ENCODE measurements at regions not wholly inside any gene's neighbourhood (a gene's known extent, or its start where the extent isn't known, plus 50 kb on each side); places are given as distances from the start of the nearest gene placed in this dataset.

DNA sequence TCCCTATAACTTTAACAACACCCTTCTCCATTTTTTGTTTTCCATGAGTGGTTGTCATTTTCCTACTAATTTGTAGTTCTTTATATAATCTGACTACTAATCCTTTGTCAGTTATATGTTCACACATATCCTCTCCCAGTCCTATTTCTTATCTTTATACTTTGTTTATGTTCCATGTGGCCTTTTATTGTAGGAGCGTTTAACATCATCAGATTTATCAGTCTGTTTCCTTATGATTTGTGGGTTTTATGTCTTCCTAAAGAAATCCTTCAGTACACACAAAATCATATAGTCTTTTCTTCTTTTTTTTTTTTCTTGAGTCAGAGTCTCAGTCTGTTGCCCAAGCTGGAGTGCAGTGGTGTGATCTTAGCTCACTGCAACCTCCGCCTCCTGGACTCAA lies 204.9 kb upstream of the SPRY1 start:
- TF ChIP-seq, protein P1, sequence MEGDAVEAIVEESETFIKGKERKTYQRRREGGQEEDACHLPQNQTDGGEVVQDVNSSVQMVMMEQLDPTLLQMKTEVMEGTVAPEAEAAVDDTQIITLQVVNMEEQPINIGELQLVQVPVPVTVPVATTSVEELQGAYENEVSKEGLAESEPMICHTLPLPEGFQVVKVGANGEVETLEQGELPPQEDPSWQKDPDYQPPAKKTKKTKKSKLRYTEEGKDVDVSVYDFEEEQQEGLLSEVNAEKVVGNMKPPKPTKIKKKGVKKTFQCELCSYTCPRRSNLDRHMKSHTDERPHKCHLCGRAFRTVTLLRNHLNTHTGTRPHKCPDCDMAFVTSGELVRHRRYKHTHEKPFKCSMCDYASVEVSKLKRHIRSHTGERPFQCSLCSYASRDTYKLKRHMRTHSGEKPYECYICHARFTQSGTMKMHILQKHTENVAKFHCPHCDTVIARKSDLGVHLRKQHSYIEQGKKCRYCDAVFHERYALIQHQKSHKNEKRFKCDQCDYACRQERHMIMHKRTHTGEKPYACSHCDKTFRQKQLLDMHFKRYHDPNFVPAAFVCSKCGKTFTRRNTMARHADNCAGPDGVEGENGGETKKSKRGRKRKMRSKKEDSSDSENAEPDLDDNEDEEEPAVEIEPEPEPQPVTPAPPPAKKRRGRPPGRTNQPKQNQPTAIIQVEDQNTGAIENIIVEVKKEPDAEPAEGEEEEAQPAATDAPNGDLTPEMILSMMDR (IDR thresholded peaks at IDR 0.05; ENCODE audit: insufficient read depth, low read depth, low read length): no peak
- no peak for TF ChIP-seq EZH2 (IDR thresholded peaks at IDR 0.05; ENCODE audit: insufficient read depth, low read length)

Data from astrocyte (in vitro differentiated cells and primary cell).